SU-DHL-6 (cell line): ENCODE measurements at regions not wholly inside any gene's neighbourhood (a gene's known extent, or its start where the extent isn't known, plus 50 kb on each side); places are given as distances from the start of the nearest gene placed in this dataset.

Experiments
- EZH2phosphoT487 ChIP-seq: fragments of 200-600 bp; sonication (generic), shearing (Covaris generic); conservative IDR thresholded peaks from 2 replicates; pipeline ENCODE4 v1.6.1; 2018; ENCODE audit warnings: mild to moderate bottlenecking, antibody characterized with exemption, low read length, moderate library complexity, mixed read lengths
- TF ChIP-seq, protein P1 (sequence below): fragments of 200-600 bp; sonication (generic); IDR thresholded peaks from one replicate; pipeline ENCODE4 v1.5.1; 2017; ENCODE audit warnings: antibody characterized with exemption, mild to moderate bottlenecking, low read length, moderate library complexity; ENCODE audit not compliant: insufficient read depth, poor library complexity, severe bottlenecking

DNA sequence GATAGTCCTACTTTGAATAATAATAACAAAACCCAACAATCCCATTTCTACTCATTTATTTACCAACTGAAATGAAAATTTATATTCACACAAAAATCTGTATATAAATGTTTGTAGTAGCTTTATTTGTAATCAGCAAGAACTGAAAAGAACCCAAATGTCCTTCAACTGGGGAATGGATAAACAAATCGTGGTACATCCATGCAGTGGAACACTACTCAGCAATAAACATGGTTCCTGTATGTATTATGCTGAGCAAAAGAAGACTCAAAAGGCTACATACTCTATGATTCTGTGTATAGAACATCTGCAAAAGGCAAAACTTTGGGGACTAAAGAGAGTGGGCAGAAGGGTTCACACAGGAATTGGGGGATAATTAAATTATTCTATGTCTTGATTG lies 136.1 kb upstream of the HAND1 start:
- TF ChIP-seq, protein P1, sequence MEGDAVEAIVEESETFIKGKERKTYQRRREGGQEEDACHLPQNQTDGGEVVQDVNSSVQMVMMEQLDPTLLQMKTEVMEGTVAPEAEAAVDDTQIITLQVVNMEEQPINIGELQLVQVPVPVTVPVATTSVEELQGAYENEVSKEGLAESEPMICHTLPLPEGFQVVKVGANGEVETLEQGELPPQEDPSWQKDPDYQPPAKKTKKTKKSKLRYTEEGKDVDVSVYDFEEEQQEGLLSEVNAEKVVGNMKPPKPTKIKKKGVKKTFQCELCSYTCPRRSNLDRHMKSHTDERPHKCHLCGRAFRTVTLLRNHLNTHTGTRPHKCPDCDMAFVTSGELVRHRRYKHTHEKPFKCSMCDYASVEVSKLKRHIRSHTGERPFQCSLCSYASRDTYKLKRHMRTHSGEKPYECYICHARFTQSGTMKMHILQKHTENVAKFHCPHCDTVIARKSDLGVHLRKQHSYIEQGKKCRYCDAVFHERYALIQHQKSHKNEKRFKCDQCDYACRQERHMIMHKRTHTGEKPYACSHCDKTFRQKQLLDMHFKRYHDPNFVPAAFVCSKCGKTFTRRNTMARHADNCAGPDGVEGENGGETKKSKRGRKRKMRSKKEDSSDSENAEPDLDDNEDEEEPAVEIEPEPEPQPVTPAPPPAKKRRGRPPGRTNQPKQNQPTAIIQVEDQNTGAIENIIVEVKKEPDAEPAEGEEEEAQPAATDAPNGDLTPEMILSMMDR = no peak
- no peak for TF ChIP-seq EZH2phosphoT487
